Mucosa of descending colon (tissue), 3 donors: ENCODE measurements at regions not wholly inside any gene's neighbourhood (a gene's known extent, or its start where the extent isn't known, plus 50 kb on each side); places are given as distances from the start of the nearest gene placed in this dataset.

Source experiments
- ATAC-seq: fragments of 200-7000 bp; cut with Tn5 transposase; one replicate; pipeline ENCODE4 v1.9.1; 2020; ENCODE audit warnings: mild to moderate bottlenecking, moderate library complexity
- DNase-seq, 3 donors: peaks; one replicate each; pipeline ENCODE4 v3.0.0-alpha.2; 2020
- H3K36me3 ChIP-seq: fragments of 200-600 bp; one replicate; pipeline ENCODE4 v1.8.0; 2021; ENCODE audit warnings: low read depth, mild to moderate bottlenecking
- H3K4me1 ChIP-seq: fragments of 200-600 bp; one replicate; pipeline ENCODE4 v1.8.0; 2021; ENCODE audit warnings: low read depth, mild to moderate bottlenecking
- H3K4me3 ChIP-seq: fragments of 200-600 bp; one replicate; pipeline ENCODE4 v1.8.0; 2021; ENCODE audit warnings: mild to moderate bottlenecking
- H3K9me3 ChIP-seq: fragments of 200-600 bp; one replicate; pipeline ENCODE4 v1.8.0; 2021; ENCODE audit warnings: mild to moderate bottlenecking
- CTCF ChIP-seq: fragments of 200-600 bp; IDR thresholded peaks from one replicate; pipeline ENCODE4 v1.8.0; 2022; ENCODE audit warnings: antibody characterized with exemption, mild to moderate bottlenecking
- intact Hi-C, 2 donors: fragments of 100-400 bp; cut with DNase I in 1 of 2; cut with micrococcal nuclease in 1 of 2; formaldehyde crosslinking; loops; one replicate each; pipeline versions ENCODE4 v1.11.0 to v1.11.1; 2022; cut with DNase I, micrococcal nuclease
- donor health status: DM: no; HTN: no; CAD: no; lungs with moderate emphysema.
- donor health status: DM: no; HTN: no; CAD: no.
- donor health status: DM: no; HTN: yes; CAD: no.

GRCh38 chr3:64856977-64857516 lies 169.2 kb upstream of the ADAMTS9 start:
- TF ChIP-seq CTCF: no peak
- intact Hi-C loops: no loop called here
- no peak overlapping the region for H3K4me3 ChIP-seq
- no peaks in the 10 kb centered on the region for H3K36me3 ChIP-seq
- DNase-seq (no peak), ATAC-seq (no peak)
- no peaks in the 10 kb centered on the region for H3K4me1 ChIP-seq
- no peaks in the 10 kb centered on the region for H3K9me3 ChIP-seq

- intact Hi-C loops: no loop called here
- H3K4me3 ChIP-seq: no peak overlapping the region
- DNase-seq (no peak), ATAC-seq (no peak)
- H3K9me3 ChIP-seq: no peaks in the 10 kb centered on the region
- H3K4me1 ChIP-seq: no peaks in the 10 kb centered on the region
- H3K36me3 ChIP-seq: no peaks in the 10 kb centered on the region
- TF ChIP-seq CTCF: no peak
Observed at GRCh38 chr3:64856106-64856505, 168.3 kb upstream of the ADAMTS9 start.

GRCh38 chr3:64853456-64853855 lies 165.7 kb upstream of the ADAMTS9 start:
- Histone ChIP-seq H3K9me3 (no peaks in the 10 kb centered on the region), H3K36me3 (no peaks in the 10 kb centered on the region), H3K4me1 (no peaks in the 10 kb centered on the region), H3K4me3 (no peak overlapping the region)
- ATAC-seq (no peak), DNase-seq (no peak)
- no peak for TF ChIP-seq CTCF
- intact Hi-C loops: no loop called here

GRCh38 chr3:64852738-64853137 lies 164.9 kb upstream of the ADAMTS9 start:
- Histone ChIP-seq H3K36me3 (no peaks in the 10 kb centered on the region), H3K4me3 (no peak overlapping the region), H3K9me3 (no peaks in the 10 kb centered on the region), H3K4me1 (no peaks in the 10 kb centered on the region)
- TF ChIP-seq CTCF: no peak
- ATAC-seq (no peak), DNase-seq (no peak)
- intact Hi-C loops: no loop called here

- Histone ChIP-seq H3K4me3 (no peak overlapping the region), H3K9me3 (no peaks in the 10 kb centered on the region), H3K4me1 (no peaks in the 10 kb centered on the region), H3K36me3 (no peaks in the 10 kb centered on the region)
- no peak for TF ChIP-seq CTCF
- intact Hi-C loops: no loop called here
- DNase-seq (peak in 1 of 3 donors; percentile 28), ATAC-seq (peak; percentile 26)
Observed at GRCh38 chr3:64848822-64849221, 161.0 kb upstream of the ADAMTS9 start.
